Nephron progenitor cell (in vitro differentiated cells): ENCODE measurements at regions not wholly inside any gene's neighbourhood (a gene's known extent, or its start where the extent isn't known, plus 50 kb on each side); places are given as distances from the start of the nearest gene placed in this dataset.

Experiments used
- DNase-seq: peaks from one replicate; pipeline ENCODE4 v3.0.0; 2021
- H3K27ac Mint-ChIP-seq: 2 replicates; pipeline ENCODE4 v1.8.0; 2021; ENCODE audit warnings: mild to moderate bottlenecking, moderate library complexity, mixed read lengths
- H3K27me3 Mint-ChIP-seq: 2 replicates; pipeline ENCODE4 v1.8.0; 2021; ENCODE audit warnings: mild to moderate bottlenecking, low read depth, mixed read lengths; ENCODE audit not compliant: poor library complexity
- H3K36me3 Mint-ChIP-seq: 2 replicates; pipeline ENCODE4 v1.8.0; 2021; ENCODE audit warnings: low read depth, mixed read lengths
- H3K4me1 Mint-ChIP-seq: 2 replicates; pipeline ENCODE4 v1.8.0; 2021; ENCODE audit warnings: mixed read lengths
- H3K4me3 Mint-ChIP-seq: 2 replicates; pipeline ENCODE4 v1.8.0; 2021; ENCODE audit warnings: mild to moderate bottlenecking, moderate library complexity, mixed read lengths
- H3K9me3 Mint-ChIP-seq: 2 replicates; pipeline ENCODE4 v1.8.0; 2021; ENCODE audit warnings: mild to moderate bottlenecking, moderate library complexity, mixed read lengths
- CTCF ChIP-seq: fragments of 200-600 bp; sonication (generic); IDR thresholded peaks from 2 replicates; pipeline ENCODE4 v1.5.0; 2021; ENCODE audit warnings: antibody characterized with exemption

GRCh38 chr1:230578616-230579015 lies 63.7 kb upstream of the COG2 start:
- DNase-seq: no peak
- Mint-ChIP-seq H3K9me3 (peaks cover 8% of the 10 kb centered on the region), H3K27me3 (peaks cover 19% of the 10 kb centered on the region), H3K27ac (no peak overlapping the region), H3K4me1 (peaks cover 4% of the 10 kb centered on the region), H3K36me3 (no peaks in the 10 kb centered on the region), H3K4me3 (no peak overlapping the region)
- TF ChIP-seq CTCF: no peak

- peaks cover 11% of the 10 kb centered on the region for H3K4me1 Mint-ChIP-seq
- H3K27ac Mint-ChIP-seq: no peak overlapping the region
- H3K36me3 Mint-ChIP-seq: no peaks in the 10 kb centered on the region
- H3K9me3 Mint-ChIP-seq: peaks cover 8% of the 10 kb centered on the region
- peaks cover 19% of the 10 kb centered on the region for H3K27me3 Mint-ChIP-seq
- DNase-seq: no peak
- no peak overlapping the region for H3K4me3 Mint-ChIP-seq
- TF ChIP-seq CTCF: no peak
Measured at GRCh38 chr1:230577537-230577936, 64.7 kb upstream of the COG2 start.

GRCh38 chr1:230575886-230576500 lies 66.3 kb upstream of the COG2 start:
- Mint-ChIP-seq H3K9me3 (no peaks in the 10 kb centered on the region), H3K4me3 (no peak overlapping the region), H3K27ac (no peak overlapping the region), H3K36me3 (no peaks in the 10 kb centered on the region), H3K27me3 (peaks cover 19% of the 10 kb centered on the region), H3K4me1 (peaks cover 20% of the 10 kb centered on the region)
- TF ChIP-seq CTCF: no peak
- no peak for DNase-seq

- H3K4me3 Mint-ChIP-seq: no peak overlapping the region
- no peaks in the 10 kb centered on the region for H3K36me3 Mint-ChIP-seq
- H3K4me1 Mint-ChIP-seq: peaks cover 16% of the 10 kb centered on the region
- H3K27me3 Mint-ChIP-seq: peaks cover 21% of the 10 kb centered on the region
- no peak for TF ChIP-seq CTCF
- DNase-seq: no peak
- H3K27ac Mint-ChIP-seq: no peak overlapping the region
- no peaks in the 10 kb centered on the region for H3K9me3 Mint-ChIP-seq
Measured at GRCh38 chr1:230574502-230574901, 67.8 kb upstream of the COG2 start.

- no peak for TF ChIP-seq CTCF
- peaks cover 16% of the 10 kb centered on the region for H3K4me1 Mint-ChIP-seq
- peaks cover 18% of the 10 kb centered on the region for H3K27me3 Mint-ChIP-seq
- no peaks in the 10 kb centered on the region for H3K9me3 Mint-ChIP-seq
- no peak overlapping the region for H3K27ac Mint-ChIP-seq
- no peaks in the 10 kb centered on the region for H3K36me3 Mint-ChIP-seq
- no peak for DNase-seq
- no peak overlapping the region for H3K4me3 Mint-ChIP-seq
Measured at GRCh38 chr1:230573658-230574057, 68.6 kb upstream of the COG2 start.
